Neural progenitor cell (in vitro differentiated cells): ENCODE measurements at regions not wholly inside any gene's neighbourhood (a gene's known extent, or its start where the extent isn't known, plus 50 kb on each side); places are given as distances from the start of the nearest gene placed in this dataset.
"Not testable (repeated sequence)": the region's sequence is repeated elsewhere in the genome, so short reads cannot be mapped to it uniquely, and the experiment has no call there.

ENCODE experiments used
- DNase-seq: peaks from one replicate; pipeline ENCODE4 v3.0.0-alpha.2; 2016; ENCODE audit warnings: low spot score
- H2AFZ ChIP-seq: fragments of 200-600 bp; sonication (generic); replicated peaks from 2 replicates; pipeline ENCODE4 v1.6.1; 2016; ENCODE audit warnings: antibody characterized with exemption
- H3F3A ChIP-seq: fragments of 200-600 bp; sonication (generic); 2 replicates; pipeline ENCODE4 v1.6.1; 2016; ENCODE audit warnings: antibody characterized with exemption, low read depth
- H3K27ac ChIP-seq: fragments of 200-600 bp; sonication (generic); 2 replicates; pipeline ENCODE4 v1.5.1; 2016; ENCODE audit warnings: mild to moderate bottlenecking
- H3K27me3 ChIP-seq: fragments of 200-600 bp; sonication (generic); 2 replicates; pipeline ENCODE4 v1.6.1; 2016; ENCODE audit warnings: mild to moderate bottlenecking, moderate library complexity
- H3K36me3 ChIP-seq: fragments of 200-600 bp; sonication (generic); 2 replicates; pipeline ENCODE4 v1.5.1; 2016
- H3K4me1 ChIP-seq: fragments of 200-600 bp; sonication (generic); 2 replicates; pipeline ENCODE4 v1.6.1; 2016; ENCODE audit warnings: mixed run types
- H3K4me2 ChIP-seq: fragments of 200-600 bp; sonication (generic); 2 replicates; pipeline ENCODE4 v1.6.1; 2016
- H3K4me3 ChIP-seq: fragments of 200-600 bp; sonication (generic); 2 replicates; pipeline ENCODE4 v1.5.1; 2016
- H3K79me2 ChIP-seq: fragments of 200-600 bp; sonication (generic); 2 replicates; pipeline ENCODE4 v1.6.1; 2016; ENCODE audit warnings: low read depth
- H3K9ac ChIP-seq: fragments of 200-600 bp; sonication (generic); 2 replicates; pipeline ENCODE4 v1.6.1; 2016
- H3K9me3 ChIP-seq: fragments of 200-600 bp; sonication (generic); 2 replicates; pipeline ENCODE4 v1.5.1; 2016; ENCODE audit warnings: low read depth
- H4K20me1 ChIP-seq: fragments of 200-600 bp; sonication (generic); 2 replicates; pipeline ENCODE4 v1.6.1; 2016; ENCODE audit warnings: low read depth
- H3K27ac Mint-ChIP-seq: 3 replicates; pipeline ENCODE4 v1.8.0; 2021; ENCODE audit warnings: mixed read lengths
- H3K27me3 Mint-ChIP-seq: 2 replicates; pipeline ENCODE4 v1.8.0; 2022; ENCODE audit warnings: low read depth, mild to moderate bottlenecking, inconsistent platforms, moderate library complexity, mixed read lengths; ENCODE audit not compliant: insufficient read depth
- H3K36me3 Mint-ChIP-seq: 3 replicates; pipeline ENCODE4 v1.8.0; 2021; ENCODE audit warnings: mixed read lengths
- H3K4me1 Mint-ChIP-seq: 3 replicates; pipeline ENCODE4 v1.8.0; 2021; ENCODE audit warnings: mixed read lengths
- H3K4me3 Mint-ChIP-seq: 3 replicates; pipeline ENCODE4 v1.8.0; 2021; ENCODE audit warnings: mild to moderate bottlenecking, moderate library complexity, mixed read lengths
- H3K9me3 Mint-ChIP-seq: 3 replicates; pipeline ENCODE4 v1.8.0; 2020; ENCODE audit warnings: mixed read lengths
- TF ChIP-seq, protein P1 (sequence below): fragments of 200-600 bp; sonication (generic); IDR thresholded peaks from 2 replicates; pipeline ENCODE4 v1.5.1; 2017; ENCODE audit warnings: antibody characterized with exemption, mild to moderate bottlenecking

DNA sequence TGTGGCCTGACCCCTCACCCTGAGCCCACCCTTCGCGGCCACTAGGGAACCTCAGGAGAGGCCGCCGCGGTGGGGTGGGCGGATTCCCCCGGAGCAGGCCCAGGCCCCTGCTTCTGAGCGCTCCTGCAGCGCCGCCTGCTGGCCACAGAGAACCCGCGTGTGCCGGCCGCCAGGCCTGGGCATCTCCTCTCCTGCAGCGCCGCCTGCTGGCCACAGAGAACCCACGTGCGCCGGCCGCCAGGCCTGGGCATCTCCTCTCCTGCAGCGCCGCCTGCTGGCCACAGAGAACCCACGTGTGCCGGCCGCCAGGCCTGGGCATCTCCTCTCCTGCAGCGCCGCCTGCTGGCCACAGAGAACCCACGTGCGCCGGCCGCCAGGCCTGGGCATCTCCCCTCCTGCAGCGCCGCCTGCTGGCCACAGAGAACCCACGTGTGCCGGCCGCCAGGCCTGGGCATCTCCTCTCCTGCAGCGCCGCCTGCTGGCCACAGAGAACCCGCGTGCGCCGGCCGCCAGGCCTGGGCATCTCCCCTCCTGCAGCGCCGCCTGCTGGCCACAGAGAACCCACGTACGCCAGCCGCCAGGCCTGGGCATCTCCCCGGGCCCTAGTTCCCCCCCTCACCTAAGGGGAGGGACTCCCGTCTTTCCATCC, 126.1 kb downstream of the METRNL start:
- H3K4me2 ChIP-seq, H3K27me3 ChIP-seq, H3K4me3 ChIP-seq, H3K27ac Mint-ChIP-seq, H3K27ac ChIP-seq, H3K4me3 Mint-ChIP-seq, H3K36me3 Mint-ChIP-seq, H3K4me1 Mint-ChIP-seq, H3K79me2 ChIP-seq, H2AFZ ChIP-seq, H3F3A ChIP-seq, H3K9me3 ChIP-seq, H3K36me3 ChIP-seq, H4K20me1 ChIP-seq, H3K4me1 ChIP-seq, H3K9ac ChIP-seq: not testable (repeated sequence)
- Mint-ChIP-seq H3K27me3 (peaks cover 24% of the 10 kb centered on the region), H3K9me3 (peaks cover 15% of the 10 kb centered on the region)
- peak; percentile 77 for DNase-seq
- TF ChIP-seq, protein P1, sequence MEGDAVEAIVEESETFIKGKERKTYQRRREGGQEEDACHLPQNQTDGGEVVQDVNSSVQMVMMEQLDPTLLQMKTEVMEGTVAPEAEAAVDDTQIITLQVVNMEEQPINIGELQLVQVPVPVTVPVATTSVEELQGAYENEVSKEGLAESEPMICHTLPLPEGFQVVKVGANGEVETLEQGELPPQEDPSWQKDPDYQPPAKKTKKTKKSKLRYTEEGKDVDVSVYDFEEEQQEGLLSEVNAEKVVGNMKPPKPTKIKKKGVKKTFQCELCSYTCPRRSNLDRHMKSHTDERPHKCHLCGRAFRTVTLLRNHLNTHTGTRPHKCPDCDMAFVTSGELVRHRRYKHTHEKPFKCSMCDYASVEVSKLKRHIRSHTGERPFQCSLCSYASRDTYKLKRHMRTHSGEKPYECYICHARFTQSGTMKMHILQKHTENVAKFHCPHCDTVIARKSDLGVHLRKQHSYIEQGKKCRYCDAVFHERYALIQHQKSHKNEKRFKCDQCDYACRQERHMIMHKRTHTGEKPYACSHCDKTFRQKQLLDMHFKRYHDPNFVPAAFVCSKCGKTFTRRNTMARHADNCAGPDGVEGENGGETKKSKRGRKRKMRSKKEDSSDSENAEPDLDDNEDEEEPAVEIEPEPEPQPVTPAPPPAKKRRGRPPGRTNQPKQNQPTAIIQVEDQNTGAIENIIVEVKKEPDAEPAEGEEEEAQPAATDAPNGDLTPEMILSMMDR: peak; percentile 65

DNA sequence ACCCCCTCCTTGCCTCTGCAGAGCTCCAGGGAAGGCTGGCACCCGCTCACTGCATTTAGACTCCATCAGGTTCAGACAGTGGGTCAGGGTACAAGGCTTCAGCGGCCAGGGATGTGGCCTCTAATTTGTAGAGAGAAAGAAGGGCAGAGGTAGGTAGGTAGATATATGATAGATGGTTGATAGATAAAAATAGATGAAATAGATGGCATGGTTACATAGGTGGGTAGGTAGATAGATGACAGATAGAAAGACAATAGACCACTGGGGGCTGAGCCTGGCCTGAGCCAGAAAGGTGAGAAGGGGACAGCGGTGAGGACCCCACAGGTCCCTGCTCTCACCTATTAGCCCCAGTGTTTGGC, 126.6 kb downstream of the METRNL start:
- not testable (repeated sequence) for H3K27me3 ChIP-seq, H3K79me2 ChIP-seq, H3K9ac ChIP-seq, H3K36me3 Mint-ChIP-seq, DNase-seq, H3K36me3 ChIP-seq, H3K9me3 ChIP-seq, H3K4me1 ChIP-seq, H3K4me3 Mint-ChIP-seq, H3K4me2 ChIP-seq, H3K4me3 ChIP-seq, H3K4me1 Mint-ChIP-seq, H2AFZ ChIP-seq, H3F3A ChIP-seq, H4K20me1 ChIP-seq, H3K27ac Mint-ChIP-seq, H3K27ac ChIP-seq
- Mint-ChIP-seq H3K9me3 (peaks cover 15% of the 10 kb centered on the region), H3K27me3 (peaks cover 24% of the 10 kb centered on the region)

DNA sequence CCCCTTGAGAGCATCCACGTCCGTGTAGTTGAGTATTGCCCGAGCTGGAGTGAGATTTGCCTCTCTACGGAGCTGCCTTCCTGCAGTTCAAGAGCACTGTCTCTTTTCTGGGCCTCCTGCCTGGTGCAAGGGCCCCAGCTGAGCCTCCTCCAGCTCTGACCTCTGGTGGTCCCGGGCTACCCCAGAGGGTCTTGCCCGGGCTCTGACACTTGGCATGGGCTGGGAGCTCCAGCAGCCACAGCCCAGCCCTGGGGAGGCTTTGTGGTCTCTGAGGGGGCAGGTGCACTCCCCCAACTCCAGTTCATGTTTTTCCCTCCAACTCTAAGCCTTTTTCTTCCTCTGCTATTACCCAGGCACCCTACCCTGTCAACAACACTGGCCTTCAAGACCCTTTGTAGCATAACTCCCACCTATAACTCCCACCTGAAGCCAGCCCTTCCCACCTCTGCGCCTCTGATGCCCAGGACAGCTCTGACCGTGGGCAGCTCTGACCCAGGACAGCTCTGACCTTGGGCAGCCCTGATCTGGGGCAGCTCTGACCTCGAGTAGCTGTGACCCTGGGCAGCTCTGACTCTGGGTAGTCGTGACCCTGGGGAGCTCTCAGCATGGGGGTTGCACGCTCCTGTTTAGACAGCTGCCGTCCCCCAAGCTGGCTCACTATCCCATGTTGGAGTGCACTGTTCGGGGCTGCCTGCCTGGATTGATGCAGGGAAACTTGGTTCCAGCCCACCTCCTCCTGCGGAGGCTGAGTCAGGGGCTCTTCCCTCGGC, 127.6 kb downstream of the METRNL start:
- DNase-seq, H2AFZ ChIP-seq, H3K27me3 ChIP-seq, H3K4me3 ChIP-seq, H3K9me3 ChIP-seq, H3K9ac ChIP-seq, H3K4me3 Mint-ChIP-seq, H3K36me3 ChIP-seq, H3K4me1 ChIP-seq, H3K4me2 ChIP-seq, H3K79me2 ChIP-seq, H3K36me3 Mint-ChIP-seq, H3K27ac Mint-ChIP-seq, H3K27ac ChIP-seq, H4K20me1 ChIP-seq, H3K4me1 Mint-ChIP-seq, H3F3A ChIP-seq: not testable (repeated sequence)
- peaks cover 15% of the 10 kb centered on the region for H3K9me3 Mint-ChIP-seq
- peaks cover 19% of the 10 kb centered on the region for H3K27me3 Mint-ChIP-seq

DNA sequence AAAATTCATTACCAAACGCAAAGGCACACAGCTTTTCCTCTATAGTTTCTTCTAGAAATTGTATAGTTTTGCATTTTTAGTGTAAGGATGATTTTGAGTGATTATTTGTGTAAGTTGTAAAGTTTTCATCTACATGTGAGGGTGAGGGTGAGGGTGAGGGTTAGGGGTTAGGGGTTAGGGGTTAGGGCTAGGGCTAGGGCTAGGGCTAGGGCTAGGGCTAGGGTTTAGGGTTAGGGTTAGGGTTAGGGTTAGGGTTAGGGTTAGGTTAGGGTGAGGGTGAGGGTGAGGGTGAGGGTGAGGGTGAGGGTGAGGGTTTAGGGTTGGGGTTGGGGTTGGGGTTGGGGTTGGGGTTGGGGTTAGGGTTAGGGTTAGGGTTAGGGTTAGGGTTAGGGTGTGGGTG, 167.6 kb downstream of the METRNL start:
- not testable (repeated sequence) for H3F3A ChIP-seq, H3K4me1 ChIP-seq, H3K9ac ChIP-seq, H2AFZ ChIP-seq, H3K4me3 Mint-ChIP-seq, H3K36me3 ChIP-seq, H3K36me3 Mint-ChIP-seq, H3K4me2 ChIP-seq, H4K20me1 ChIP-seq, H3K4me3 ChIP-seq, H3K9me3 ChIP-seq, H3K27me3 ChIP-seq, H3K27ac Mint-ChIP-seq, H3K27me3 Mint-ChIP-seq, H3K9me3 Mint-ChIP-seq, H3K79me2 ChIP-seq, H3K27ac ChIP-seq, H3K4me1 Mint-ChIP-seq
- DNase-seq: peak; percentile 74
